ENCODE measurements at regions not wholly inside any gene's neighbourhood (a gene's known extent, or its start where the extent isn't known, plus 50 kb on each side); places are given as distances from the start of the nearest gene placed in this dataset.

DNA sequence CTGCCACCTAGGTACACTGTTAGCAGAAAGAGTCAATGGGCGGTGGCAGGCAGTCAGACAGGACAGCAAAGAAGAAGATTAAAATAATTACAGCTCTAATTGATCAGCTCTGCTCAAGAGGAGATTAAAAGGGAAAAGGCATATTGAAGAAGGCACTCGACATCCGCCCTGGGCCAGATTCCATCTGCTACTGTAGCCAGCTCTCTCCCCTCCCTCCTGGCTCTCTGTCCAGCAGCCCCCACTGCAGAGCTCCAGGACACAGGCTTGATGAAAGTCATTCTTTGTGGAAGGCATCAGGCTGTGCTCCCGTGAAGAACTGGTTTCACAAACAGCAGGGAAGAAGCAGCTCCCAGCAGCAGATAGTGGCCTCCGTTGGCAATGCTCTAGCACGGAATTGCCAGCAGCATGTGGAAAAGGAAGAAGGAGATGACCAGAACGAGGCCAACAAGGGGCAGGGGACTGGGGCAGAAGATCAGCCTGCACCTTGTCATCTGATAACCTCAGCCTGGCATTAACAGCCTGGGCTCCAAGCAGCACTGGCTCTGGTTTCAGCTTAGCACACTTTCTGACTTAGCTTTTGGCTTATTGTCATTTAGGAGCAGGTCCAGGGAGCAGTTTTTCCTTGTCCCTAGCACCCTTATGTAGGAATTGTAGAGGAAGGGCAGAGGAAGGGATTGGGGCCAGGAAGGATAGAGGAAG is 465.9 kb downstream of the KIF16B start:
- TF ChIP-seq, protein P1, sequence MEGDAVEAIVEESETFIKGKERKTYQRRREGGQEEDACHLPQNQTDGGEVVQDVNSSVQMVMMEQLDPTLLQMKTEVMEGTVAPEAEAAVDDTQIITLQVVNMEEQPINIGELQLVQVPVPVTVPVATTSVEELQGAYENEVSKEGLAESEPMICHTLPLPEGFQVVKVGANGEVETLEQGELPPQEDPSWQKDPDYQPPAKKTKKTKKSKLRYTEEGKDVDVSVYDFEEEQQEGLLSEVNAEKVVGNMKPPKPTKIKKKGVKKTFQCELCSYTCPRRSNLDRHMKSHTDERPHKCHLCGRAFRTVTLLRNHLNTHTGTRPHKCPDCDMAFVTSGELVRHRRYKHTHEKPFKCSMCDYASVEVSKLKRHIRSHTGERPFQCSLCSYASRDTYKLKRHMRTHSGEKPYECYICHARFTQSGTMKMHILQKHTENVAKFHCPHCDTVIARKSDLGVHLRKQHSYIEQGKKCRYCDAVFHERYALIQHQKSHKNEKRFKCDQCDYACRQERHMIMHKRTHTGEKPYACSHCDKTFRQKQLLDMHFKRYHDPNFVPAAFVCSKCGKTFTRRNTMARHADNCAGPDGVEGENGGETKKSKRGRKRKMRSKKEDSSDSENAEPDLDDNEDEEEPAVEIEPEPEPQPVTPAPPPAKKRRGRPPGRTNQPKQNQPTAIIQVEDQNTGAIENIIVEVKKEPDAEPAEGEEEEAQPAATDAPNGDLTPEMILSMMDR (conservative IDR thresholded peaks at IDR 0.05; ENCODE audit: low read depth, low read length), result no peak
- TF ChIP-seq EZH2 (IDR thresholded peaks at IDR 0.05; ENCODE audit: low read length, unreplicated experiment) (no peak), EZH2phosphoT487 (IDR thresholded peaks at IDR 0.05; ENCODE audit: borderline replicate concordance, low read length) (no peak)
